ENCODE measurements at regions not wholly inside any gene's neighbourhood (a gene's known extent, or its start where the extent isn't known, plus 50 kb on each side); places are given as distances from the start of the nearest gene placed in this dataset.
"Not testable (repeated sequence)": the region's sequence is repeated elsewhere in the genome, so short reads cannot be mapped to it uniquely, and the experiment has no call there.

DNA sequence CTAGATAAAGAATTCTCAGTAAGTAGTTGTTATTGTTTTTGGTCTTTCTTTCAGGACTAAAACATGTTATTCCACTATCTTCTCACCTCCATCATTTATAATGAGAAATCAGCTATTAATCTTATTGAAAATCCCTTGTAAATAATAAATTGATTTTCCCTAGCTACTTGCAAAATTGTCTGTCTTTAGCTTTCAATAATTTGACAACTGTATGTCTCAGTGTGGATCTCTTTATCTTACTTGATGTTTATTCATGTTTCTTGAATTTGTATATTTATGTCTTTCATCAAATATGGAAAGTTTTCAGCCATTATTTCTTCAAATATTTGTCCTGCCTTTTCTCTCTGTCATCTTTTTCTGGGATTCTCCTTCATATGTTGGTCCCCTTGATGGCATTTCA lies 117.1 kb upstream of the ANTXRL start:
- DNase-seq (ENCODE audit: insufficient read length) (no peak), FAIRE-seq (no peak)
- TF ChIP-seq TAF1 (IDR thresholded peaks at IDR 0.05; ENCODE audit: borderline replicate concordance, low read depth, low read length) (no peak), POLR2AphosphoS5 (IDR thresholded peaks at IDR 0.05; ENCODE audit: low read depth, low read length) (no peak)

DNA sequence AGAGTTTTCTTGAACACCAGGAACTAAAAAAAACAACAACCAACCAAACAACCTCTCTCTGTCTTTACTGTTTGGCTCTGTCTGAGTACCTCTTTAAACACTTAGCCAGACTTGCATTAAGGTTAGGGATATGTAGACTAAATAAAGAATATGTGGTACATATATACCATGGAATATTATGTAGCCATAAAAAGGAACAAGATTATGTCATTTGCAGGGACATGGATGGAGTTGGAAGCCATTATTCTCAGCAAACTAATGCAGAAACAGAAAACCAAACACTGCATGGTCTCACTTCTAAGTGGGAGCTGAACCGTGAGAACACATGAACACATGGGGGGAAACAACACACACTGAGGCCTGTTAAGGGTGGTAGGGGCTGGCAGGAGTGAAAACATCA lies 116.0 kb upstream of the ANTXRL start:
- TF ChIP-seq POLR2AphosphoS5 (IDR thresholded peaks at IDR 0.05; ENCODE audit: low read depth, low read length): no peak
- no peak for TF ChIP-seq POLR2A (IDR thresholded peaks at IDR 0.05; ENCODE audit: low read depth, low read length)
- TF ChIP-seq TAF1 (IDR thresholded peaks at IDR 0.05; ENCODE audit: borderline replicate concordance, low read depth, low read length): no peak
- no peak for FAIRE-seq
- DNase-seq (ENCODE audit: insufficient read length): no peak

DNA sequence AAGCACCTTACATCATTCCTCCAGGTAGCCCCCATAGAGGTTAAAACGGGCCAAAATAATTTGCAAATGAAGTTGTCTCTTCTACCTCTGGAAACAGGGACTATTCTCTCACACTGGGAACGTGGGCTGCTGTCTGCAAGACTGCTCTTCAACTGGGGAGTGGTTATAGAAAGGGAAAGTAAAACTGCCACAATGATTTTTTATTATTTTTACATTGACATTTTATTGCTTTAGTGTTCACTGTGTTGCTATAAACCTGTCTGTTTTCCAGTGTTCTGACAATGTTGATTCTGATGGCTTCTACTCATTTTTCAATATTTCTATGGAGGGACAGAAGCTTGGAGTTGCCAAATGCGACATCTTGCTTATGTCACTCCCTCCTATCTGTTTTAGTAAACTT lies 115.1 kb upstream of the ANTXRL start:
- DNase-seq (ENCODE audit: insufficient read length) (no peak), FAIRE-seq (no peak)
- TF ChIP-seq POLR2A (IDR thresholded peaks at IDR 0.05; ENCODE audit: low read depth, low read length) (no peak), TAF1 (IDR thresholded peaks at IDR 0.05; ENCODE audit: borderline replicate concordance, low read depth, low read length) (no peak), POLR2AphosphoS5 (IDR thresholded peaks at IDR 0.05; ENCODE audit: low read depth, low read length) (no peak)

- DNase-seq (ENCODE audit: insufficient read length): no peak
- FAIRE-seq: no peak
- TF ChIP-seq TAF1 (IDR thresholded peaks at IDR 0.05; ENCODE audit: borderline replicate concordance, low read depth, low read length) (no peak), POLR2A (IDR thresholded peaks at IDR 0.05; ENCODE audit: low read depth, low read length) (no peak), POLR2AphosphoS5 (IDR thresholded peaks at IDR 0.05; ENCODE audit: low read depth, low read length) (no peak)
Measured at GRCh38 chr10:46175296-46175695, 111.5 kb upstream of the ANTXRL start.

- DNase-seq (ENCODE audit: insufficient read length) (no peak), FAIRE-seq (no peak)
- TF ChIP-seq TAF1 (IDR thresholded peaks at IDR 0.05; ENCODE audit: borderline replicate concordance, low read depth, low read length) (no peak), POLR2A (IDR thresholded peaks at IDR 0.05; ENCODE audit: low read depth, low read length) (no peak), POLR2AphosphoS5 (IDR thresholded peaks at IDR 0.05; ENCODE audit: low read depth, low read length) (no peak)
Measured at GRCh38 chr10:46175831-46176230, 111.0 kb upstream of the ANTXRL start.

DNA sequence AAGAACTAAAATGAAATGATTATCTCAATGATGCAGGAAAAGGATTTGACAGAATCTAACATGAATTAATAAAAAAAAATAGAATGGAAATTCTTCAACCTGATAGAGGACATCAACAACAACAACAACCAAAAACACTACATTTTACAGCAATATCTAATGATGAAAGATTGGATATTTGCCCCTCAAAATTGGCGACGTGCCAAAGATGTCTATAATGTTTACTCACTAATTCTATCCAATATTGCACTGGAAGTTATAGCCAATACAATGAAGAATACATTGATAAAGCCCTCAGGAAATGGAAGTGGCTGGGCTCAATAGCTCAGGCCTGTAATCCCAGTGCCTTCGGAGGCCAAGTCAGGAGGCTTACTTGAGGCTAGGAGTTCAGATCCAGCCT lies 99.4 kb upstream of the ANTXRL start:
- DNase-seq (ENCODE audit: insufficient read length); FAIRE-seq: not testable (repeated sequence)

DNA sequence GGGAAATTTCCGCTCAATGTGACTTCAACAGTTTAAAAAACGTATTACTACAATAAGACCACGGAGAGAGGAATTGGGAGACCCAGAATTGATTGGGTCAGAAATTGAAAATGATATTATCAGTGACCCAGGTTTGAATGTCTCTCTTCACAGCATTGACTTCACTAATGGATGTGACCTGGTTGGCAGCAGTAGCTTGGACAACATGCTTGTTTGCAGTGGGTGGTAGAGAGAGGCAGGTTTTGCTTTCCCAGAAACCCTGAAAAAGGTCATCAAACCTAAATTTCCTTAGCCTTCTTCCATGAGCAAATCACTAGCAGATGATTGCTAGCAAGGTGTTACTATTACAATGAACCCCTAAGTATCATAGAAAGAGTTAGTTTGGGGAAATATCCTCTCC lies 89.7 kb upstream of the ANTXRL start:
- TF ChIP-seq TAF1 (IDR thresholded peaks at IDR 0.05; ENCODE audit: borderline replicate concordance, low read depth, low read length) (no peak), POLR2AphosphoS5 (IDR thresholded peaks at IDR 0.05; ENCODE audit: low read depth, low read length) (no peak), POLR2A (IDR thresholded peaks at IDR 0.05; ENCODE audit: low read depth, low read length) (no peak)
- DNase-seq (ENCODE audit: insufficient read length) (no peak), FAIRE-seq (no peak)

DNA sequence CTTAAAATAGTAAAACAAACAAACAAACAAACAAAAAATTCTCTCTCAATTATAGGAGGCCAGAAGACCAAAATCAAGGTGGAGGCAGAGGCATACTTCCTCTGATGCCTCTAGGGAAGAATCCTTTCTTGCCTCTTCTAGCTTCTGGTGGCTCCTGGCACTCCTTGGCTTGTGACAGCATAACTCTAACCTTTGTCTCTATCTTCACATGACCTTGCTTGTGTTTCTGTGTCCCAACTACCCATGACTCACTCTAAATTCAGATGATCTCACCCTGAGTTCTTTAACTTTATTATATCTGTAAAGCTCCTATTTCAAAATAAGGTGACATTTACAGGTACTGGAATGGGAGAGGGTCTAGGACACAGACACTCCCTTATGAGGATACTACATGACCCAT lies 88.3 kb upstream of the ANTXRL start:
- no peak for FAIRE-seq
- DNase-seq (ENCODE audit: insufficient read length): no peak
- TF ChIP-seq POLR2AphosphoS5 (IDR thresholded peaks at IDR 0.05; ENCODE audit: low read depth, low read length) (no peak), TAF1 (IDR thresholded peaks at IDR 0.05; ENCODE audit: borderline replicate concordance, low read depth, low read length) (no peak), POLR2A (IDR thresholded peaks at IDR 0.05; ENCODE audit: low read depth, low read length) (no peak)

DNA sequence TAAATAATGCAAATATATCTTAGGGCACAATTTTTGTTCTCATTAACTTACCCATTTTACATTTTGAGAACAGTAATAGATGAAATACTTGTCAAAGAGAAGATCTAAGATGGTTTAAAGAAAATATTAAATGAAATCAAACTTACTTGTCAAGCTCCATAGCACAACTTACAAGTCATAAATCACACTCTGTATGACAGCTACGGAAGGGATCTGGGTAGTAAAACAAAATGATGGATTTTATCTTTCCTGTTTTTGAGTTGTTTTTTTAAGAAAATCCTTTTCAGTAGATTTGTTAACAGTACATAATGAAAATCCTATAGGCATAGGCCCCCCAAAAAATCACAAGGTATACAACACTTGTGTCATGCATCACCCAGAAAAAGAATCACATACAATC lies 84.4 kb upstream of the ANTXRL start:
- not testable (repeated sequence) for FAIRE-seq; DNase-seq (ENCODE audit: insufficient read length)

- FAIRE-seq; DNase-seq (ENCODE audit: insufficient read length): not testable (repeated sequence)
Measured at GRCh38 chr10:46204482-46205102, 82.2 kb upstream of the ANTXRL start.

DNA sequence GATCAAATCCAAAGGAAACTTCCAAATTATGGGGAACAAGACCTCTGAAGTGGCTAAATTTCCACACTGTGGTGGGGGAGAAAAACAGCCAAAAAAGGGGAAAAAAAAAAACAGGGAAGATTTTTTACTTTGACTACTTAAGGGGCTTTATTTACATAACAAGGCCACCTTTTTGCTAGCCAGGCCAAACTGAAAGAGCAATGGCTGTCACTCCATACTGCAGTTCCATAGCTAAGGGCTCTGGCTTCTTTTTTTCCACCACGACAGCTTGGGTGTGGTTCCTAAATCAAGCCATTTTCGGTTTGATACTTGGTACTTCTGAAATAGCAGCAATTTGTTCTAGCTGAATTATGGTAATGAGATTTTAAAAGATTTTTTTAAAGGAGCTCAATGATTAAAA lies 76.4 kb upstream of the ANTXRL start:
- FAIRE-seq; DNase-seq (ENCODE audit: insufficient read length): not testable (repeated sequence)

DNA sequence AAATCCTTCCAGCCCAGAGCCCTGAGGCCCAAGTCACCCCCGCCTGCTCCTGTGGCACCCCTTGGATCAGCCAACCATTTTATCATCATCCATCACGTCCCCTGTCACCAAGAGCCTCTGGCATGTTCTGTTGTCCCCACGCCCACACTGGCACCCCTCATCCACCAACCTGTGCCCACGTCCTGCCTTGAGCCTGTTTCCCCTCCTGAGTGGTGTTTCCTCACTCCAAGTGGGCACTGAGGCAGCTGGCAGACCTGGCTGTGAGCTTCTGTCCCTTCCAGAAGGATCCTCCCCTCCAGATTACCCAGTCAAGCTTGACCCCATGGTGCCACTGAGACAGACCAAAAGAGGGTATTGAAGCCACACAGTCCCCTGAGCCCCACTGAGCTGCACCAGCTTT lies 71.4 kb upstream of the ANTXRL start:
- DNase-seq (ENCODE audit: insufficient read length) (no peak), FAIRE-seq (no peak)
- TF ChIP-seq TAF1 (IDR thresholded peaks at IDR 0.05; ENCODE audit: borderline replicate concordance, low read depth, low read length) (no peak), POLR2A (IDR thresholded peaks at IDR 0.05; ENCODE audit: low read depth, low read length) (no peak), POLR2AphosphoS5 (IDR thresholded peaks at IDR 0.05; ENCODE audit: low read depth, low read length) (no peak)

DNA sequence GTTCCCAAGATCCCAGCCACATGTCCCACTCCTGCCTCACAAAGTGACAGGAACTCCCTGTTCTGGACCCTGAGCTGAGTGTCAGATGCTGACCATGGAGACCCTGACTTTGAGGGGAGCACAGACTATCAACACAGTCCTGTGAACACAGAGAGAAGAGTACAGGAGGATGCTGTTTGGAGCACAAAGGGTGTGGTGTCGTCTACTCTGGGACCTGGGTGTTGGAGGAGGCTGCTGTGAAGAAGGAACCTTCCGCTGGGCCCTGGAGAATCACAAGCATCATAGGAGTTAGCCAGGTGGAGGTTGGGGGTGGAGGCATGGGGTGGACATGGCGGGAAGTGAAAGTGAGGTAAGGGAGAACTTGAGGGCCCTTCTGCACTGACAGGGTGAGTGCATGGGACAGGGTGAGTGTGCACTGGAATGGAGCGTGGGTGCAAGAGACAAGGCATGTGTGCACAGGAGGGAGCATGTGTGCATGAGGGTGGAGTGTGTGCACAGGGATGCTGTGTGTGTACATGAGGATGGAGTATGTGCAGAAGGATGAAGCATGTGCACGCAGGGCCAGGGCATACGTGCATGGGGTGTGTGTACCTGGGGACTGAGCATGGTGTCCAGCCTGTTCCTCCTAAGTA lies 70.7 kb upstream of the ANTXRL start:
- no peak for FAIRE-seq
- TF ChIP-seq TAF1 (IDR thresholded peaks at IDR 0.05; ENCODE audit: borderline replicate concordance, low read depth, low read length) (no peak), POLR2AphosphoS5 (IDR thresholded peaks at IDR 0.05; ENCODE audit: low read depth, low read length) (no peak), POLR2A (IDR thresholded peaks at IDR 0.05; ENCODE audit: low read depth, low read length) (no peak)
- no peak for DNase-seq (ENCODE audit: insufficient read length)

Data from GM12892 (cell line).